ENCODE measurements at regions not wholly inside any gene's neighbourhood (a gene's known extent, or its start where the extent isn't known, plus 50 kb on each side); places are given as distances from the start of the nearest gene placed in this dataset.

DNA sequence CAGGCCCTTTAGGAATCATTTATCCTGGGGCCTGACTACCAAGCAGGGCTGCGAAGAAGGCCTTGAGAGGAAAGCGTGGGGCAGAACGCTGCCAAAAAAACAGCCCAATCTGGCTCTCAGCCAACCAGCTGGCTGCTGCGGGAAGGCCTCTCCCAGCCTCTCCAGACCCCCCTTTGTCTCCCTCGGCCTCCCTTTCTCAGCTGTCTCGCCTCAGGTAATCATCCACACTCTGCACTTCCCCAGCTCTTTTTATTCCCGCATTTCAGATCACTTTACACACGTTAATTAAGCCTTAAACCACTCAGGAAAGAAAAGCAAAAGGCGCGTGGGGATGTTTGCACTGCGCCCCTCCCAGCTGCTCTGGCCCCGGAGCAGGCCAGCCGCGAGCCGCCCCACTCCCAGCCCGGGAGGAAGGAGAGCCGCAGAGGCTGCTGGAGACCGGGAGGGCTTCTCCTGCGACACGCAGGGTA, 208.2 kb upstream of the FOXN3 start:
- TF ChIP-seq EZH2 (IDR thresholded peaks at IDR 0.05; ENCODE audit: borderline replicate concordance, low read depth, low read length, poor library complexity, severe bottlenecking): no peak
- TF ChIP-seq, protein P1, sequence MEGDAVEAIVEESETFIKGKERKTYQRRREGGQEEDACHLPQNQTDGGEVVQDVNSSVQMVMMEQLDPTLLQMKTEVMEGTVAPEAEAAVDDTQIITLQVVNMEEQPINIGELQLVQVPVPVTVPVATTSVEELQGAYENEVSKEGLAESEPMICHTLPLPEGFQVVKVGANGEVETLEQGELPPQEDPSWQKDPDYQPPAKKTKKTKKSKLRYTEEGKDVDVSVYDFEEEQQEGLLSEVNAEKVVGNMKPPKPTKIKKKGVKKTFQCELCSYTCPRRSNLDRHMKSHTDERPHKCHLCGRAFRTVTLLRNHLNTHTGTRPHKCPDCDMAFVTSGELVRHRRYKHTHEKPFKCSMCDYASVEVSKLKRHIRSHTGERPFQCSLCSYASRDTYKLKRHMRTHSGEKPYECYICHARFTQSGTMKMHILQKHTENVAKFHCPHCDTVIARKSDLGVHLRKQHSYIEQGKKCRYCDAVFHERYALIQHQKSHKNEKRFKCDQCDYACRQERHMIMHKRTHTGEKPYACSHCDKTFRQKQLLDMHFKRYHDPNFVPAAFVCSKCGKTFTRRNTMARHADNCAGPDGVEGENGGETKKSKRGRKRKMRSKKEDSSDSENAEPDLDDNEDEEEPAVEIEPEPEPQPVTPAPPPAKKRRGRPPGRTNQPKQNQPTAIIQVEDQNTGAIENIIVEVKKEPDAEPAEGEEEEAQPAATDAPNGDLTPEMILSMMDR (conservative IDR thresholded peaks at IDR 0.05; ENCODE audit: low read depth, low read length): no peak
